GM12865 (cell line): ENCODE measurements at regions not wholly inside any gene's neighbourhood (a gene's known extent, or its start where the extent isn't known, plus 50 kb on each side); places are given as distances from the start of the nearest gene placed in this dataset.

Experiments used
- DNase-seq: peaks from one replicate; pipeline ENCODE4 v3.0.0; 2010; ENCODE audit warnings: low read depth
- H3K4me3 ChIP-seq: 2 replicates; pipeline ENCODE4 v1.5.1; 2011; ENCODE audit warnings: mild to moderate bottlenecking, low read depth, low read length, control low read depth
- TF ChIP-seq, protein P1 (sequence below): IDR thresholded peaks from 2 replicates; pipeline ENCODE4 v1.5.1; 2011; ENCODE audit warnings: low read length, control low read depth, low read depth, inconsistent platforms; ENCODE audit not compliant: insufficient read depth; ENCODE audit errors: missing control alignments

DNA sequence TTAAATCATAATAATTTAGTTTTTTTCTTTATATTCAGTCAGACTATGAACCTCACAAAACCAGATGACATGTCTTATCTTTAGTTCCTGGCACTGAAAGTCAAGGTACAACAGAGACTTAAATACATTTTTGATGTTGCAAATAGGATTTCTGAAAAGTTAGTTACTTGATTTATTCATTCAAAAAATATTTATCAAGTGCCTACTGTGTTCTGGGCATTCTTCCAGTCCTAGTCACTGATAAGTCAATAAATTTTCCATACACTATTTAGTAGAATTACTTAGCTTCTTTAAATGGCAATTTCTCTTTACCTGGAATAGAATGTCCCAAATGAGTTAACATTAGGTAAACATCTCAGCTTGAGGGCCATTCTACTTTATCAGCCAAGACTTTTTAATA lies 938.3 kb upstream of the PCDH9 start:
- TF ChIP-seq, protein P1, sequence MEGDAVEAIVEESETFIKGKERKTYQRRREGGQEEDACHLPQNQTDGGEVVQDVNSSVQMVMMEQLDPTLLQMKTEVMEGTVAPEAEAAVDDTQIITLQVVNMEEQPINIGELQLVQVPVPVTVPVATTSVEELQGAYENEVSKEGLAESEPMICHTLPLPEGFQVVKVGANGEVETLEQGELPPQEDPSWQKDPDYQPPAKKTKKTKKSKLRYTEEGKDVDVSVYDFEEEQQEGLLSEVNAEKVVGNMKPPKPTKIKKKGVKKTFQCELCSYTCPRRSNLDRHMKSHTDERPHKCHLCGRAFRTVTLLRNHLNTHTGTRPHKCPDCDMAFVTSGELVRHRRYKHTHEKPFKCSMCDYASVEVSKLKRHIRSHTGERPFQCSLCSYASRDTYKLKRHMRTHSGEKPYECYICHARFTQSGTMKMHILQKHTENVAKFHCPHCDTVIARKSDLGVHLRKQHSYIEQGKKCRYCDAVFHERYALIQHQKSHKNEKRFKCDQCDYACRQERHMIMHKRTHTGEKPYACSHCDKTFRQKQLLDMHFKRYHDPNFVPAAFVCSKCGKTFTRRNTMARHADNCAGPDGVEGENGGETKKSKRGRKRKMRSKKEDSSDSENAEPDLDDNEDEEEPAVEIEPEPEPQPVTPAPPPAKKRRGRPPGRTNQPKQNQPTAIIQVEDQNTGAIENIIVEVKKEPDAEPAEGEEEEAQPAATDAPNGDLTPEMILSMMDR = no peak
- no peak overlapping the region for H3K4me3 ChIP-seq
- DNase-seq = no peak

DNA sequence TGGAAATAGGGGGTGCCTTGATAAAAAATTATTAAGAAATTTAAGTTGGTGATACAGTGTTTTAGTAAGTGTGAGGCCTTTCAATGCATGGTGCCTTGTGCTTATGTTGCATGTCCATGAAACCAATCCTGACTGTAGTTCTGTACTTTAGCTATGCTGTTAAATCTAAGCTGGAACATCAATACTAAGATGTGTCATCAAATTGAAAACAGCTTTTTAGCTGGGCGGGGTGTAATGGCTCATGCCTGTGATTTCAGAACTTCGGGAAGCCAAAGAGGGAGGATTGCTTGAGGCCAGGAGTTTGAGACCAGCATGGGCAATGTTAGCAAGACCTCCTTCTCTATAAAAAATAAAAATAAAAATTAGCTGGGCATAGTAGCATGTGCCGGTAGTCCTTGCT lies 930.3 kb upstream of the PCDH9 start:
- no peak for DNase-seq
- TF ChIP-seq, protein P1 = no peak
- H3K4me3 ChIP-seq = no peak overlapping the region

- no peak overlapping the region for H3K4me3 ChIP-seq
- no peak for DNase-seq
- TF ChIP-seq, protein P1 = no peak
These were observed 922.3 kb upstream of the PCDH9 start for GRCh38 chr13:68152414-68152813.

GRCh38 chr13:68145852-68146251 lies 915.7 kb upstream of the PCDH9 start:
- TF ChIP-seq, protein P1 = no peak
- DNase-seq = no peak
- no peak overlapping the region for H3K4me3 ChIP-seq

- no peak for DNase-seq
- TF ChIP-seq, protein P1 = no peak
- no peak overlapping the region for H3K4me3 ChIP-seq
These were observed 898.3 kb upstream of the PCDH9 start for GRCh38 chr13:68128297-68128915.

DNA sequence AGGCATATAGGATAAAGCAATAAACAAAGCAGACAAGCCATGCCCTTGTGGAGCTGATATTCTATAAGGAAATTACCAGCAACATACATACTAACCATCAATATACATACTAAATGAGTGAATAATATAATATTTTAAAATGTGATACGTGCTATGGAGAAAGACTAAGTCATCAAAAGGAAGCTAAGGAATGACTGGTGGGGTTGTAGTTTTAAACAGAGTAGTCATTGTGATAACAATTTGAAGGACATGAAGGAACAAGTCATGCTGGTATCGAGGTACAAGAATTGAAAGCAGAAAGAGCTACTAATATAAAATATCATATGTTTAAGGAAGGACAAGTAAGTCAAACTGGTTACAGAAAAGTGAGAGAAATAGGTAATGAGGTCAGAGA lies 894.9 kb upstream of the PCDH9 start:
- no peak for DNase-seq
- TF ChIP-seq, protein P1 = no peak
- H3K4me3 ChIP-seq = no peak overlapping the region

GRCh38 chr13:68124437-68125086 lies 894.4 kb upstream of the PCDH9 start:
- H3K4me3 ChIP-seq = no peak overlapping the region
- TF ChIP-seq, protein P1 = no peak
- no peak for DNase-seq
